OCI-M1 (cell line): ENCODE measurements at regions not wholly inside any gene's neighbourhood (a gene's known extent, or its start where the extent isn't known, plus 50 kb on each side); places are given as distances from the start of the nearest gene placed in this dataset.

Source experiments
- DNase-seq: peaks from one replicate; lab custom pipeline; 2025; lab: John Stamatoyannopoulos, UW

DNA sequence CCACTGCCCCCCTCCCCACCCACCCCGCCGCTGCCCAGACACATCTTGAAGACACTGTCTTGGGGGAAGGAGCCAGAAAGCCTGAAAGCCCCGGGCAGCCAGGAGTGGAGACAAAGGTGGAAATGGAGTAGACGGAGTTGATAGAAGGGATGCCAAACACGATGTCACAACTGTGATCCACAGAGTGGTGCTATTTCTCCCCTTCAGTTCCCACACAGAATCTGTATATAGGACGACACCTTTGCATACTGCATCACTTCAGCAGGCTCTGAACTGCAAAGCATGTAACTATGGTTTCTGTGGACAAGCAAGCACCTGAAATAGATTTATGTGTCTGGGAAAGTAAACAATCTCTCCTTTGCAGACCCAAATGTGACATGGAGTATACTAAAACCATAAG is 56.4 kb upstream of the F13A1 start:
- no peak for DNase-seq

- DNase-seq = no peak
Observed at GRCh38 chr6:6377621-6378020, 57.2 kb upstream of the F13A1 start.

GRCh38 chr6:6379573-6379972 is 59.1 kb upstream of the F13A1 start:
- no peak for DNase-seq

GRCh38 chr6:6384520-6384919 is 64.1 kb upstream of the F13A1 start:
- DNase-seq = no peak

GRCh38 chr6:6386010-6386409 is 65.5 kb upstream of the F13A1 start:
- DNase-seq = no peak

DNA sequence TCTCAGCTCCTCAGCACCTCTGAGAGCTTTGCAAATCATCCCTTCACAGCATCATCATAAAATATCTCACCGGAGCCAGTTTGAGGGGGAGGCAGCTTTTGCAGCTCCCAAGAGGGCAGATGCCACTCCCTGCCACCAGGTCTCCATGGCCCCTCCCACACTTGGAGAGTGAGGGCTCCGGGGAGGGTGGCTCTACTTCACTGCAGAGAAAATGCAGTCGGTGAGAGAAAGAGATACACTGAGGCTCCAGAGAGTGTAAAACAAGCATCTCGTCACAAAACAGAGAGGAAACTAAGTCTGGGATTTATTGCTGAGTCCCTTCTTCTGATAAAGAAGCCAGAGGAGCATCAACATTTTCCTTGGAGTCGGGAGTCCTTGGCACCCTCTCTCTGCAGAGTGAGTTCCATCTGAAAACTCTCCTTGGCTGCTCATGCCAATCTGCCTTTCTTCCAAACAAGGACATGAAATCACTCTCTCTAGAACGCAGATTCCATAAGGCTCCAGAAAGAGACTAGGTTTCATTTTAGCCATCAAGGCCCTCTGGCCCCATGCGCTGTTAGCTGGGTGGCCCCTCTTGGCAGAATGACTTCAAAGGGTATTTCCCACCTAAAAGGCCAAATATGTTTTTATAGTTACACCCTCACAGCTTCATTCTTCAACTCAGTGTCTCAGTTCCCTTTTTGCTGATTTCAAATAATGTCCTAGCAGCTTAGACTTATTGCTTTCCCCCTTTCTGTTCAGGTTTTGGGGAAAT is 70.6 kb upstream of the F13A1 start:
- no peak for DNase-seq

DNA sequence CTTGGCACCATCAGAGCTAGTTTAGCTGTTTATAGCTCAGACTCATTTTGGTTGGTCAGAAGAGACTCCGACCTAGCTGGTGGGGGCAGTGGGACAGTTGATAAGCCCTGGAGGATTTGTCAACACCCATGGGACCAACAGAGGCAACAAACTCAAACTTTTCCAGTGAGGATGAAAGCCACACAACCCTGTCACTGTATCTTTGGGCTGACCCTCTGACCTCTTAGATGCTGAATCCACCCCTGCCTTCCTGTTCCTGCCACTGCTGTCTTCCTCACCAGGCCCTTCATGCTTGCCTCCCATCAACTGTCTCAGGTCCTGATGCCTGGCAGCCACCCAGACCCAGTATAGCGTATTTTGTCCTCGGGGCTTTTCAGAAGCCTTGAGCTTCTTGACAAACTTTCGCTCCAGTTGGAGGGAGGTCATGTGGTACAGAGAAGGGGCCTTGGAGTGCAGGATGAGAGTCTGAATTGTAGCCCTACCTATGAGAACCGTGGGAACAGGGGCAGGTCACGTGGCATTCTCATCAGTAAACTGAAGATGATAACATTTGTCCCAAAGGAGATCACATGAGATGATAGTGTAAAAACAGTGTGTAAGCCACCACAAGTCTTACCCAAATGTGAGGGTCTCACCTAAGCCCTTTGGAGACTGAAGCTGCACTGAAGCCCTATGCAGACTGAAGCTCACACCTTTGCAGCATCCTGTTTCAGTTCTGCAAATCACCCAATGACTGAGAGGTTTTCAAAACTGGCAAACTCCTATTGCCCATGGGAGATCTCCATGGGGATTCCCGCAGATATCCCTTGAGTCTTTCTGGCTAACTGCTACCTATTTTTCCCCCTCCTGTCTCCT is 72.0 kb upstream of the F13A1 start:
- DNase-seq = no peak

DNA sequence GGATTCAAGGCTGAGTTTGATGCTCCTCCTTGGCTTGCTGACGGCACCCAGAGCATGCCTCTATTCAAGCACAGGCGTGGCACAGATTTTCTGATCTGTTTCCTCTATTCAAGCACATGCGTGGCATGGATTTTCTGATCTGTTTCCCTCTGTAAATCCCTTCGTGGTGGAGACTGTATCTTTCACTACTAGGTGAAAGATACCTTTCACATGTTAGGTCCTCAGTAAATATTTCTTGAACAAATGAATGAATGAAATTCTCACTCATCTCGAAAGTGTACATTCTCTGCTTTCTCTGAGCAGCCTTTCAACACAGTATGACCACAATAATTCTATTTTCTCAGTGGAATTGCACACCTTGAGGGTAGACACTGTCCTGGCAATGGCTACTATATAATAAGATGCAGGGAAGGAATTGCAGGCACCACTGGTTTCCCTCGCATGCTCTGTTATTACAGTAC is 72.6 kb upstream of the F13A1 start:
- no peak for DNase-seq

DNA sequence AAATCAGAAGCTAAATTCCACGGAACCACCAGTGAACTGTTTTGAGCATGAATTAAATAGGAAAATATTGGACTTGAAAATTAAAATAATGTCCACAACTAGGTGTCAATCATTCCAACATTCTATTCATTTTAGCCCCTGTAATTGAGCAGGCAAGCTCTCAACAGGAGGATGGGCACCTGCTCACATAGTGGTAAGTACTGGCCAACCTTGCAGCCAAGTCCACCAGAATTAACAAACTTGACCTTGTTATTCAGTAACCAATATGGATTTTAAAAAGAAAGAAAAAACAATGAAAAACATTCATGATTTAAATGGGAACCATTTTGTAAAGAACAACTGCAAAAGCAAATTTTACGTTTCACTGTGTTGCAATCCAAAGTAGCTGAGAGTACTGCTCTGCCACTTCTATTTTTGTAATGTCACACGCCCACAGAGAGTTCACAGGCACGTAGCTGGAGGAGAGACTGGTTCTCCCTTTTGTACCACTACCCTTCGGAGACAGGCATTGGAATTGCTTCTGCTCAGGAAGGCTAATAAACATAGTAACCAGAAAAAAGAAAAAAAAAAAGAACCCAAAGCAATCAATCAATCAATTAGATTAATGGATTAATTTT is 75.2 kb upstream of the F13A1 start:
- DNase-seq = no peak

- DNase-seq = no peak
Observed at GRCh38 chr6:6397842-6398241, 77.4 kb upstream of the F13A1 start.

- DNase-seq = no peak
Observed at GRCh38 chr6:6399568-6399967, 79.1 kb upstream of the F13A1 start.

- no peak for DNase-seq
Observed at GRCh38 chr6:6401401-6401800, 80.9 kb upstream of the F13A1 start.

DNA sequence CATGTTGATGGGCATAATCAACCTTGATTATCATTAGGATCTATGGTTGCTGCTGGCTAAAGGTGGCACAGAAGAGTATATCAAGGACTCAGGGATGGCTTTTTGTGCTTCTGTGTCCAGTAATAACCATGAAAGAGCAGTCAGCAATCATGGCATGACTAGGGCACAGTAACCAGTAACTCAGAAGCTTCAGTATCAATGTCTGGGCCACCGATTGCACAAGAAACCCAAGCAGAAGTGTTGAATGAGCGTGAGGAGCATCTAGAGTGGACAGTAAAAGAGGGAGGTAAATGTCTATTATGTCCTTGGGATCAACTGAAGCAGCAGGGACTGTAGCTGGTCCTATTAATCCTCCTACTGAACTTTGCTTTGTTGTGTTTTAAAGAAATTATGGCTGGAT is 81.5 kb upstream of the F13A1 start:
- DNase-seq = no peak

GRCh38 chr6:6402591-6402990 is 82.1 kb upstream of the F13A1 start:
- DNase-seq = no peak

DNA sequence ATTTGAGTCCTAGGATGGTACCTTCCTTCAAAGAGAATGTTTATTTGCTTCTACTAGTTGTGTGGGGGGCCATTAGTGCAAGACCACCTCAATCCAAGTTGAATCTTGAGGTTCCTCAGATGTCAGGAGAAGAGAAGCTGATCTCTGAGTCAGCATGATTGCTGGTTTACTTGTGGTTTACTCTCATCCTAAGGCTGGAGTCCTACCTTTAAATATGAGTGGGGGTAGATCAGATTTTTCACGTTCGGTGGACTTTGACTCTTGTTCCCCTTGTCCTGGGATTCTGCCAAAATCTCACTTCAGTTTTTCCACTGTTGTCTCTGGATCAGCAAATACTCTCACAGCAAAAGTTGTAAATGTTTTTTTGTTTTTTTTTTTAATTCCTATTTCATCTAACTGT is 84.6 kb upstream of the F13A1 start:
- DNase-seq = no peak

GRCh38 chr6:6405997-6406714 is 85.7 kb upstream of the F13A1 start:
- no peak for DNase-seq

GRCh38 chr6:6406715-6407070 is 86.2 kb upstream of the F13A1 start:
- no peak for DNase-seq

- DNase-seq = peak; percentile 24
Observed at GRCh38 chr6:6407071-6407741, 86.7 kb upstream of the F13A1 start.

DNA sequence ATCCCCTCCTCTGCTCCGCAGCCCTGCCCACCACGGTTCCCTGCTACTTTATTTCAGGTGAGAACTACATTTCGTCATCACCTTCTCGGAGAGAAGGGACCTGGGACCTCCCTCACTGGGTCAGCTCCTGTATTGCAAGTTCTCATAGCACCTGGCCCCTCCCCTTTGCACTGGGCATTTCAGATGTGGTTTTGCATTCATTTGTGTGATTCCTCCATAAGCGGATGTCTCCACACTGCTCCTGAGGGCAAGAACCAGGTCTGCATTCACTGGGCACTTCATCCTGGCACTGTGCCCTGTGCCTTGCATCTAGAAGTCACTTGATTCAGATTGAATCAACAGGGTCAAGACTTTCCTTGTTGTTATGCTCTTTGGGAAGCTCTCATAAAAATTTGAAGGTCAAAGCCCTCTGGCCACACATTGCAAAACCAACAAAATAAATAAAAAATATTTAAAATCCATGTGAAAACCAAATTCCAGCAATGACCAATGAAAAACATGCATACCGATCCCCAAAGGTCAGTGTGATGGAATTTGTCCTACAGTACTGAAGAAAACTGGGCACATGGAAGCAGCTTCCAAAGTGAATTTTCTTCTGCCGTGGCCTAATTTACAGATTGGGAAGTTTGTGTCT is 89.1 kb upstream of the F13A1 start:
- DNase-seq = no peak

DNA sequence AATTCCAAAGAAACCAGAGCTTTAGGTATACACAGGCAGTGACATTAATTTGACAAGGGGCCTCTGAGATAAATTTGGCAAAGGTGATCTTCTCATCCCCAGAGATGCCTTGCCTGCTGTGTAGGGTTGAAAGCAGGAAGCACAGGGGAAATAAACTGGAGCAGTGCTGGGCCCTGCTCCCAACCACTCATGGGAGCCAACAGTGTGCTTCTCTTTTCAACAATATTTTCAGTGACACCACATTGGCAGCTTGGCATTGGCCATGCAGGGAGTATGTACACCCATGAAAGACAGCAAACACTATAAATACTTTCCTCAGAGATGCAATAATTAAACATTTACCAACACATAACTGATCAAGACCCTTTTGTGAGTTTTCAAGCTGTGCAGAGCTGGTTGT is 90.7 kb upstream of the F13A1 start:
- no peak for DNase-seq

DNA sequence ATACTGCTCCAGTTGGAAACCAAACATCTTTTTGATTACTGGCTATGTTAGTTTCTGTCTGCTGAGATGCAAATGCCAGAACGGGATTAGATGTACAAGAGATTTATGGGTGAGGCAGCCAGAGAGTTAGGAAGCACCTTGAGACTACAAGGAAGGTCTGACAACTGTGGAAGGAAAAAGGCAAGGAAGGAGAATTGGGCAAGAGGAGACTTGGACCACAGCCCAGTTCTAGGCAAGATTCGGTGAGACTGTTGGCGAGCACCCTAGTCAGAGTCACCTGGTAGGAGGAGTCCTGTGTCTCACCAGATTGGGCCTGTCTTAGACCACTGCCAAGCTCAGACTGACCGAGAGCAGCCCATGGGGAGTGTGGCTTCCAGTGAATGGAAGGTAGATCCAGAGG is 91.8 kb upstream of the F13A1 start:
- DNase-seq = no peak
